Mesendoderm (in vitro differentiated cells): ENCODE measurements at regions not wholly inside any gene's neighbourhood (a gene's known extent, or its start where the extent isn't known, plus 50 kb on each side); places are given as distances from the start of the nearest gene placed in this dataset.

Source experiments
- DNase-seq: peaks from one replicate; pipeline ENCODE4 v3.0.0; 2013
- H2AK5ac ChIP-seq: 2 replicates; pipeline ENCODE4 v1.6.1; 2013; ENCODE audit warnings: low read length, inconsistent platforms
- H2BK120ac ChIP-seq: 2 replicates; pipeline ENCODE4 v1.6.1; 2013; ENCODE audit warnings: low read depth, mild to moderate bottlenecking, low read length, moderate library complexity, mixed read lengths
- H2BK15ac ChIP-seq: replicated peaks from 2 replicates; pipeline ENCODE4 v1.6.1; 2013; ENCODE audit warnings: low read depth, mild to moderate bottlenecking, moderate library complexity
- H2BK5ac ChIP-seq: 2 replicates; pipeline ENCODE4 v1.6.1; 2013; ENCODE audit warnings: low read length, inconsistent platforms
- H3K18ac ChIP-seq: 2 replicates; pipeline ENCODE4 v1.6.1; 2013; ENCODE audit warnings: mild to moderate bottlenecking, low read length, mixed read lengths
- H3K23ac ChIP-seq: one replicate; pipeline ENCODE4 v1.6.1; 2013; ENCODE audit warnings: low read length
- H3K27ac ChIP-seq: 2 replicates; pipeline ENCODE4 v1.5.1; 2013; ENCODE audit warnings: low read depth, mild to moderate bottlenecking, inconsistent platforms, low read length, moderate library complexity
- H3K27me3 ChIP-seq: 2 replicates; pipeline ENCODE4 v1.6.1; 2013; ENCODE audit warnings: low read length, control low read depth, mild to moderate bottlenecking, inconsistent platforms; ENCODE audit not compliant: insufficient read depth, poor library complexity
- H3K36me3 ChIP-seq: 2 replicates; pipeline ENCODE4 v1.6.1; 2013; ENCODE audit warnings: low read length, inconsistent platforms; ENCODE audit not compliant: control insufficient read depth, insufficient read depth
- H3K4ac ChIP-seq: one replicate; pipeline ENCODE4 v1.6.1; 2013; ENCODE audit warnings: low read depth, mild to moderate bottlenecking, low read length, moderate library complexity
- H3K4me1 ChIP-seq: 2 replicates; pipeline ENCODE4 v1.6.1; 2013; ENCODE audit warnings: low read depth, low read length, inconsistent platforms; ENCODE audit not compliant: control insufficient read depth
- H3K4me2 ChIP-seq: 2 replicates; pipeline ENCODE4 v1.6.1; 2013; ENCODE audit warnings: low read length
- H3K4me3 ChIP-seq: 2 replicates; pipeline ENCODE4 v1.5.1; 2013; ENCODE audit warnings: mild to moderate bottlenecking, low read length
- H3K56ac ChIP-seq: one replicate; pipeline ENCODE4 v1.6.1; 2013; ENCODE audit warnings: low read length
- H3K79me1 ChIP-seq: 2 replicates; pipeline ENCODE4 v1.6.1; 2013; ENCODE audit warnings: low read length, inconsistent platforms
- H3K79me2 ChIP-seq: 2 replicates; pipeline ENCODE4 v1.6.1; 2013; ENCODE audit warnings: mild to moderate bottlenecking, low read length; ENCODE audit not compliant: control insufficient read depth, insufficient read depth
- H3K9ac ChIP-seq: 2 replicates; pipeline ENCODE4 v1.6.1; 2013; ENCODE audit warnings: low read length, inconsistent platforms
- H4K5ac ChIP-seq: one replicate; pipeline ENCODE4 v1.6.1; 2013; ENCODE audit warnings: low read length
- H4K8ac ChIP-seq: one replicate; pipeline ENCODE4 v1.6.1; 2013; ENCODE audit warnings: low read depth, mild to moderate bottlenecking, control low read depth, low read length, moderate library complexity
- WGBS: extraction: QIAGEN DNeasy Blood & Tissue Kit; methylation state at CpG from one replicate; pipeline ENCODE4 v1.1.7; 2013; ENCODE audit warnings: low lambda C conversion rate, missing lambda C conversion rate; ENCODE audit not compliant: insufficient coverage; ENCODE audit errors: extremely low coverage; 5-methylcytosine and 5-hydroxymethylcytosine counted together

- H3K79me2 ChIP-seq: no peaks in the 10 kb centered on the region
- no peaks in the 10 kb centered on the region for H3K27me3 ChIP-seq
- H2BK120ac ChIP-seq: no peak overlapping the region
- H3K36me3 ChIP-seq: no peaks in the 10 kb centered on the region
- H3K27ac ChIP-seq: no peak overlapping the region
- no peak overlapping the region for H3K18ac ChIP-seq
- H3K9ac ChIP-seq: no peak overlapping the region
- H4K8ac ChIP-seq: no peak overlapping the region
- H3K56ac ChIP-seq: no peak overlapping the region
- H3K4me3 ChIP-seq: no peak overlapping the region
- no peak overlapping the region for H2BK5ac ChIP-seq
- H4K5ac ChIP-seq: no peak overlapping the region
- no peak for DNase-seq
- H2AK5ac ChIP-seq: no peak overlapping the region
- H2BK15ac ChIP-seq: no peak overlapping the region
- no peaks in the 10 kb centered on the region for H3K79me1 ChIP-seq
- WGBS: no CpG with 5 or more reads among the region's 1 CpG
- H3K23ac ChIP-seq: no peak overlapping the region
- no peak overlapping the region for H3K4me2 ChIP-seq
- H3K4me1 ChIP-seq: no peaks in the 10 kb centered on the region
- no peak overlapping the region for H3K4ac ChIP-seq
Observed at GRCh38 chrX:106454991-106455390, 156.8 kb upstream of the RADX start.

- Histone ChIP-seq H3K56ac (no peak overlapping the region), H4K8ac (no peak overlapping the region), H3K18ac (no peak overlapping the region), H3K79me2 (no peaks in the 10 kb centered on the region), H3K9ac (no peak overlapping the region), H3K4me3 (no peak overlapping the region), H3K27ac (no peak overlapping the region), H2BK5ac (no peak overlapping the region), H3K79me1 (no peaks in the 10 kb centered on the region), H2AK5ac (no peak overlapping the region), H3K36me3 (no peaks in the 10 kb centered on the region), H3K4ac (no peak overlapping the region), H3K4me1 (no peaks in the 10 kb centered on the region), H4K5ac (no peak overlapping the region), H2BK120ac (no peak overlapping the region), H3K4me2 (no peak overlapping the region), H3K27me3 (no peaks in the 10 kb centered on the region), H2BK15ac (no peak overlapping the region), H3K23ac (no peak overlapping the region)
- no peak for DNase-seq
- WGBS: no CpG with 5 or more reads among the region's 1 CpG
Observed at GRCh38 chrX:106457802-106458201, 154.0 kb upstream of the RADX start.

- WGBS: no CpG with 5 or more reads among the region's 15 CpGs
- no peaks in the 10 kb centered on the region for H3K4me1 ChIP-seq
- no peak overlapping the region for H4K5ac ChIP-seq
- no peaks in the 10 kb centered on the region for H3K36me3 ChIP-seq
- H3K4ac ChIP-seq: no peak overlapping the region
- H3K23ac ChIP-seq: no peak overlapping the region
- no peak overlapping the region for H3K56ac ChIP-seq
- no peak overlapping the region for H3K18ac ChIP-seq
- no peaks in the 10 kb centered on the region for H3K79me1 ChIP-seq
- no peak overlapping the region for H4K8ac ChIP-seq
- no peak overlapping the region for H2BK120ac ChIP-seq
- no peak overlapping the region for H3K4me2 ChIP-seq
- no peak overlapping the region for H3K4me3 ChIP-seq
- H3K27ac ChIP-seq: no peak overlapping the region
- DNase-seq: peak; percentile 40
- H3K27me3 ChIP-seq: no peaks in the 10 kb centered on the region
- no peak overlapping the region for H2BK15ac ChIP-seq
- no peak overlapping the region for H2BK5ac ChIP-seq
- H3K79me2 ChIP-seq: no peaks in the 10 kb centered on the region
- no peak overlapping the region for H2AK5ac ChIP-seq
- H3K9ac ChIP-seq: no peak overlapping the region
Observed at GRCh38 chrX:106467422-106467821, 144.4 kb upstream of the RADX start.

GRCh38 chrX:106467943-106468342 lies 143.8 kb upstream of the RADX start:
- Histone ChIP-seq H4K8ac (no peak overlapping the region), H3K27ac (no peak overlapping the region), H3K4me2 (no peak overlapping the region), H3K4ac (no peak overlapping the region), H3K56ac (no peak overlapping the region), H2AK5ac (no peak overlapping the region), H3K36me3 (no peaks in the 10 kb centered on the region), H3K18ac (no peak overlapping the region), H3K9ac (no peak overlapping the region), H3K4me3 (no peak overlapping the region), H3K27me3 (no peaks in the 10 kb centered on the region), H3K4me1 (no peaks in the 10 kb centered on the region), H2BK5ac (no peak overlapping the region), H3K23ac (no peak overlapping the region), H2BK120ac (no peak overlapping the region), H3K79me1 (no peaks in the 10 kb centered on the region), H3K79me2 (no peaks in the 10 kb centered on the region), H2BK15ac (no peak overlapping the region), H4K5ac (no peak overlapping the region)
- WGBS: no CpG with 5 or more reads among the region's 2 CpGs
- DNase-seq: no peak

- Histone ChIP-seq H3K4ac (no peak overlapping the region), H2BK120ac (no peak overlapping the region), H4K5ac (no peak overlapping the region), H3K4me1 (no peaks in the 10 kb centered on the region), H4K8ac (no peak overlapping the region), H3K56ac (no peak overlapping the region), H3K4me3 (no peak overlapping the region), H3K23ac (no peak overlapping the region), H3K18ac (no peak overlapping the region), H3K36me3 (no peaks in the 10 kb centered on the region), H3K9ac (no peak overlapping the region), H3K79me1 (no peaks in the 10 kb centered on the region), H3K27me3 (no peaks in the 10 kb centered on the region), H3K27ac (no peak overlapping the region), H2BK15ac (no peak overlapping the region), H3K4me2 (no peak overlapping the region), H2AK5ac (no peak overlapping the region), H2BK5ac (no peak overlapping the region), H3K79me2 (no peaks in the 10 kb centered on the region)
- WGBS: no CpG with 5 or more reads among the region's 11 CpGs
- no peak for DNase-seq
Observed at GRCh38 chrX:106468433-106468832, 143.3 kb upstream of the RADX start.

- H2BK15ac ChIP-seq: no peak overlapping the region
- H3K23ac ChIP-seq: no peak overlapping the region
- H3K27me3 ChIP-seq: no peaks in the 10 kb centered on the region
- no peaks in the 10 kb centered on the region for H3K36me3 ChIP-seq
- no peak overlapping the region for H2AK5ac ChIP-seq
- H4K8ac ChIP-seq: no peak overlapping the region
- DNase-seq: no peak
- H3K4ac ChIP-seq: no peak overlapping the region
- H2BK5ac ChIP-seq: no peak overlapping the region
- no peaks in the 10 kb centered on the region for H3K4me1 ChIP-seq
- H3K56ac ChIP-seq: no peak overlapping the region
- H3K79me1 ChIP-seq: no peaks in the 10 kb centered on the region
- no peak overlapping the region for H3K4me2 ChIP-seq
- no peak overlapping the region for H3K18ac ChIP-seq
- no CpG with 5 or more reads among the region's 3 CpGs for WGBS
- H3K27ac ChIP-seq: no peak overlapping the region
- no peak overlapping the region for H3K4me3 ChIP-seq
- no peaks in the 10 kb centered on the region for H3K79me2 ChIP-seq
- no peak overlapping the region for H4K5ac ChIP-seq
- H3K9ac ChIP-seq: no peak overlapping the region
- no peak overlapping the region for H2BK120ac ChIP-seq
Observed at GRCh38 chrX:106479920-106480319, 131.9 kb upstream of the RADX start.
